ENCODE measurements at regions not wholly inside any gene's neighbourhood (a gene's known extent, or its start where the extent isn't known, plus 50 kb on each side); places are given as distances from the start of the nearest gene placed in this dataset.

GRCh38 chr20:22821081-22821727 lies 213.9 kb upstream of the SSTR4 start:
- H3K4me1 ChIP-seq (ENCODE audit: control extremely low read depth in 1 of 4, control insufficient read depth in 4 of 4, insufficient read depth in 4 of 4, low read length in 3 of 4) = peaks cover 0 to 3% (median under 1%) of the 10 kb centered on the region in 4 experiments
- DNase-seq = no peak
- H3K9me3 ChIP-seq (ENCODE audit: control extremely low read depth in 1 of 5, control insufficient read depth in 4 of 5, insufficient read depth in 2 of 5, low read depth in 1 of 5, low read length in 4 of 5) = no peaks in the 10 kb centered on the region
- no peaks in the 10 kb centered on the region for H3K27me3 ChIP-seq (replicated peaks in 2 of 5; ENCODE audit: control insufficient read depth in 4 of 5, insufficient read depth in 5 of 5, low read length in 4 of 5)
- H3K27ac ChIP-seq (ENCODE audit: insufficient read depth in 1 of 2, low read depth in 1 of 2, low read length in 2 of 2, poor library complexity in 1 of 2, severe bottlenecking in 2 of 2) = no peak overlapping the region
- no peak overlapping the region for H3K4me3 ChIP-seq (ENCODE audit: control insufficient read depth in 1 of 7, extremely low read depth in 1 of 7, insufficient read depth in 4 of 7, low read depth in 2 of 7, low read length in 6 of 7)
- H3K36me3 ChIP-seq (ENCODE audit: control insufficient read depth in 4 of 4, insufficient read depth in 4 of 4, low read length in 3 of 4) = no peaks in the 10 kb centered on the region
- WGBS (ENCODE audit: insufficient coverage) = 91% methylated on average over 4 of the region's 7 CpGs
- ChIA-PET POLR2A (no interaction called here), CTCF (interaction anchor here (1.5 kb wide), 2 partner anchors 25 to 209 kb away, joined by 3 read pairs; no protein-coding TSS in a partner anchor)

- Histone ChIP-seq H3K27ac (ENCODE audit: insufficient read depth in 1 of 2, low read depth in 1 of 2, low read length in 2 of 2, poor library complexity in 1 of 2, severe bottlenecking in 2 of 2) (no peak overlapping the region), H3K9me3 (ENCODE audit: control extremely low read depth in 1 of 5, control insufficient read depth in 4 of 5, insufficient read depth in 2 of 5, low read depth in 1 of 5, low read length in 4 of 5) (no peaks in the 10 kb centered on the region), H3K4me3 (ENCODE audit: control insufficient read depth in 1 of 7, extremely low read depth in 1 of 7, insufficient read depth in 4 of 7, low read depth in 2 of 7, low read length in 6 of 7) (no peak overlapping the region), H3K36me3 (ENCODE audit: control insufficient read depth in 4 of 4, insufficient read depth in 4 of 4, low read length in 3 of 4) (no peaks in the 10 kb centered on the region), H3K27me3 (replicated peaks in 2 of 5; ENCODE audit: control insufficient read depth in 4 of 5, insufficient read depth in 5 of 5, low read length in 4 of 5) (no peaks in the 10 kb centered on the region), H3K4me1 (ENCODE audit: control extremely low read depth in 1 of 4, control insufficient read depth in 4 of 4, insufficient read depth in 4 of 4, low read length in 3 of 4) (peaks cover 0 to 3% (median 0%) of the 10 kb centered on the region in 4 experiments)
- 73% methylated on average over 4 of the region's 4 CpGs for WGBS (ENCODE audit: insufficient coverage)
- POLR2A ChIA-PET = no interaction called here
- CTCF ChIA-PET = interaction anchor here (1.5 kb wide), 2 partner anchors 24 to 208 kb away, joined by 3 read pairs; no protein-coding TSS in a partner anchor
- peak in 2 of 3 donors; percentile 11 to 35 for DNase-seq
Measured at GRCh38 chr20:22821796-22822195, 213.3 kb upstream of the SSTR4 start.

- Histone ChIP-seq H3K4me3 (ENCODE audit: control insufficient read depth in 1 of 7, extremely low read depth in 1 of 7, insufficient read depth in 4 of 7, low read depth in 2 of 7, low read length in 6 of 7) (no peak overlapping the region), H3K36me3 (ENCODE audit: control insufficient read depth in 4 of 4, insufficient read depth in 4 of 4, low read length in 3 of 4) (no peaks in the 10 kb centered on the region), H3K27ac (ENCODE audit: insufficient read depth in 1 of 2, low read depth in 1 of 2, low read length in 2 of 2, poor library complexity in 1 of 2, severe bottlenecking in 2 of 2) (no peak overlapping the region), H3K27me3 (replicated peaks in 2 of 5; ENCODE audit: control insufficient read depth in 4 of 5, insufficient read depth in 5 of 5, low read length in 4 of 5) (no peaks in the 10 kb centered on the region), H3K4me1 (ENCODE audit: control extremely low read depth in 1 of 4, control insufficient read depth in 4 of 4, insufficient read depth in 4 of 4, low read length in 3 of 4) (peaks cover 0 to 3% (median 0%) of the 10 kb centered on the region in 4 experiments), H3K9me3 (ENCODE audit: control extremely low read depth in 1 of 5, control insufficient read depth in 4 of 5, insufficient read depth in 2 of 5, low read depth in 1 of 5, low read length in 4 of 5) (no peaks in the 10 kb centered on the region)
- POLR2A ChIA-PET = no interaction called here
- CTCF ChIA-PET = no interaction called here
- WGBS (ENCODE audit: insufficient coverage) = 97% methylated on average over 6 of the region's 6 CpGs
- DNase-seq = no peak
Measured at GRCh38 chr20:22823119-22823518, 212.0 kb upstream of the SSTR4 start.

- Histone ChIP-seq H3K4me3 (ENCODE audit: control insufficient read depth in 1 of 7, extremely low read depth in 1 of 7, insufficient read depth in 4 of 7, low read depth in 2 of 7, low read length in 6 of 7) (no peak overlapping the region), H3K4me1 (ENCODE audit: control extremely low read depth in 1 of 4, control insufficient read depth in 4 of 4, insufficient read depth in 4 of 4, low read length in 3 of 4) (peaks cover 0 to 3% (median 0%) of the 10 kb centered on the region in 4 experiments), H3K36me3 (ENCODE audit: control insufficient read depth in 4 of 4, insufficient read depth in 4 of 4, low read length in 3 of 4) (no peaks in the 10 kb centered on the region), H3K27me3 (replicated peaks in 2 of 5; ENCODE audit: control insufficient read depth in 4 of 5, insufficient read depth in 5 of 5, low read length in 4 of 5) (peaks cover 0 to 3% (median 0%) of the 10 kb centered on the region in 5 experiments), H3K27ac (ENCODE audit: insufficient read depth in 1 of 2, low read depth in 1 of 2, low read length in 2 of 2, poor library complexity in 1 of 2, severe bottlenecking in 2 of 2) (no peak overlapping the region), H3K9me3 (ENCODE audit: control extremely low read depth in 1 of 5, control insufficient read depth in 4 of 5, insufficient read depth in 2 of 5, low read depth in 1 of 5, low read length in 4 of 5) (no peaks in the 10 kb centered on the region)
- DNase-seq = no peak
- WGBS (ENCODE audit: insufficient coverage) = 100% methylated on average over 1 of the region's 3 CpGs
- ChIA-PET POLR2A (no interaction called here), CTCF (no interaction called here)
Measured at GRCh38 chr20:22824077-22824476, 211.0 kb upstream of the SSTR4 start.

GRCh38 chr20:22825076-22825475 lies 210.0 kb upstream of the SSTR4 start:
- no peak for DNase-seq
- no peaks in the 10 kb centered on the region for H3K36me3 ChIP-seq (ENCODE audit: control insufficient read depth in 4 of 4, insufficient read depth in 4 of 4, low read length in 3 of 4)
- H3K9me3 ChIP-seq (ENCODE audit: control extremely low read depth in 1 of 5, control insufficient read depth in 4 of 5, insufficient read depth in 2 of 5, low read depth in 1 of 5, low read length in 4 of 5) = no peaks in the 10 kb centered on the region
- H3K4me3 ChIP-seq (ENCODE audit: control insufficient read depth in 1 of 7, extremely low read depth in 1 of 7, insufficient read depth in 4 of 7, low read depth in 2 of 7, low read length in 6 of 7) = no peak overlapping the region
- H3K27me3 ChIP-seq (replicated peaks in 2 of 5; ENCODE audit: control insufficient read depth in 4 of 5, insufficient read depth in 5 of 5, low read length in 4 of 5) = peaks cover 0 to 3% (median 0%) of the 10 kb centered on the region in 5 experiments
- POLR2A ChIA-PET = no interaction called here
- 100% methylated on average over 3 of the region's 3 CpGs for WGBS (ENCODE audit: insufficient coverage)
- peaks cover 0 to 3% (median 0%) of the 10 kb centered on the region in 4 experiments for H3K4me1 ChIP-seq (ENCODE audit: control extremely low read depth in 1 of 4, control insufficient read depth in 4 of 4, insufficient read depth in 4 of 4, low read length in 3 of 4)
- no peak overlapping the region for H3K27ac ChIP-seq (ENCODE audit: insufficient read depth in 1 of 2, low read depth in 1 of 2, low read length in 2 of 2, poor library complexity in 1 of 2, severe bottlenecking in 2 of 2)
- CTCF ChIA-PET = no interaction called here

GRCh38 chr20:22825546-22825945 lies 209.6 kb upstream of the SSTR4 start:
- Histone ChIP-seq H3K27ac (ENCODE audit: insufficient read depth in 1 of 2, low read depth in 1 of 2, low read length in 2 of 2, poor library complexity in 1 of 2, severe bottlenecking in 2 of 2) (no peak overlapping the region), H3K4me3 (ENCODE audit: control insufficient read depth in 1 of 7, extremely low read depth in 1 of 7, insufficient read depth in 4 of 7, low read depth in 2 of 7, low read length in 6 of 7) (no peak overlapping the region), H3K4me1 (ENCODE audit: control extremely low read depth in 1 of 4, control insufficient read depth in 4 of 4, insufficient read depth in 4 of 4, low read length in 3 of 4) (peaks cover 0 to 3% (median 0%) of the 10 kb centered on the region in 4 experiments), H3K36me3 (ENCODE audit: control insufficient read depth in 4 of 4, insufficient read depth in 4 of 4, low read length in 3 of 4) (no peaks in the 10 kb centered on the region), H3K9me3 (ENCODE audit: control extremely low read depth in 1 of 5, control insufficient read depth in 4 of 5, insufficient read depth in 2 of 5, low read depth in 1 of 5, low read length in 4 of 5) (no peaks in the 10 kb centered on the region), H3K27me3 (replicated peaks in 2 of 5; ENCODE audit: control insufficient read depth in 4 of 5, insufficient read depth in 5 of 5, low read length in 4 of 5) (peaks cover 0 to 3% (median 0%) of the 10 kb centered on the region in 5 experiments)
- ChIA-PET POLR2A (no interaction called here), CTCF (no interaction called here)
- DNase-seq = no peak
- 96% methylated on average over 3 of the region's 4 CpGs for whole genome bisulfite sequencing (ENCODE audit: insufficient coverage)

- no peak for DNase-seq
- POLR2A ChIA-PET = no interaction called here
Measured at GRCh38 chr20:22826306-22827230, 208.5 kb upstream of the SSTR4 start.

More at GRCh38 chr20:22826306-22827230, 208.5 kb upstream of the SSTR4 start:
- WGBS (ENCODE audit: insufficient coverage) = 90% methylated on average over 5 of the region's 8 CpGs
- H3K4me1 ChIP-seq (ENCODE audit: control extremely low read depth in 1 of 4, control insufficient read depth in 4 of 4, insufficient read depth in 4 of 4, low read length in 3 of 4) = peaks cover 0 to 2% (median 0%) of the 10 kb centered on the region in 4 experiments
- H3K27ac ChIP-seq (ENCODE audit: insufficient read depth in 1 of 2, low read depth in 1 of 2, low read length in 2 of 2, poor library complexity in 1 of 2, severe bottlenecking in 2 of 2) = no peak overlapping the region
- H3K4me3 ChIP-seq (ENCODE audit: control insufficient read depth in 1 of 7, extremely low read depth in 1 of 7, insufficient read depth in 4 of 7, low read depth in 2 of 7, low read length in 6 of 7) = no peak overlapping the region
- H3K27me3 ChIP-seq (replicated peaks in 2 of 5; ENCODE audit: control insufficient read depth in 4 of 5, insufficient read depth in 5 of 5, low read length in 4 of 5) = peaks cover 0 to 3% (median 0%) of the 10 kb centered on the region in 5 experiments
- CTCF ChIA-PET = no interaction called here
- no peaks in the 10 kb centered on the region for H3K9me3 ChIP-seq (ENCODE audit: control extremely low read depth in 1 of 5, control insufficient read depth in 4 of 5, insufficient read depth in 2 of 5, low read depth in 1 of 5, low read length in 4 of 5)
- no peaks in the 10 kb centered on the region for H3K36me3 ChIP-seq (ENCODE audit: control insufficient read depth in 4 of 4, insufficient read depth in 4 of 4, low read length in 3 of 4)

Data from common myeloid progenitor, CD34-positive (primary cell).